H1 (cell line): ENCODE measurements at regions not wholly inside any gene's neighbourhood (a gene's known extent, or its start where the extent isn't known, plus 50 kb on each side); places are given as distances from the start of the nearest gene placed in this dataset.

Experiments used
- CEBPB ChIP-seq: IDR thresholded peaks from 2 replicates; pipeline ENCODE4 v1.6.1; 2012; ENCODE audit warnings: low read depth, low read length
- EP300 ChIP-seq, 2 experiments: IDR thresholded peaks; 1 replicate in 1 of 2; 2 replicates in 1 of 2; pipeline ENCODE4 v1.6.1; 2011 to 2012; ENCODE audit warnings: low read depth in 2 of 2, low read length in 2 of 2, mild to moderate bottlenecking in 2 of 2, borderline replicate concordance in 1 of 2, inconsistent platforms in 1 of 2, moderate library complexity in 1 of 2
- EZH2 ChIP-seq: fragments of 200-600 bp; sonication (generic); IDR thresholded peaks from 2 replicates; pipeline ENCODE4 v1.7.1; 2012; ENCODE audit warnings: low read depth, mild to moderate bottlenecking, moderate library complexity, low read length, inconsistent platforms; ENCODE audit not compliant: severe bottlenecking
- JUND ChIP-seq: IDR thresholded peaks from 2 replicates; pipeline ENCODE4 v1.6.1; 2011; ENCODE audit warnings: mild to moderate bottlenecking, improper control_type of control experiment, low read length
- NRF1 ChIP-seq: IDR thresholded peaks from 2 replicates; pipeline ENCODE4 v1.6.1; 2011; ENCODE audit warnings: mild to moderate bottlenecking, low read depth, low read length, improper control_type of control experiment
- POLR2A ChIP-seq, 2 experiments: IDR thresholded peaks; 1 replicate in 1 of 2; 2 replicates in 1 of 2; pipeline ENCODE4 v1.6.1; 2011; ENCODE audit warnings: low read depth in 2 of 2, low read length in 2 of 2, mild to moderate bottlenecking in 2 of 2; ENCODE audit errors: control extremely low read depth in 1 of 2
- TCF12 ChIP-seq: IDR thresholded peaks from 2 replicates; pipeline ENCODE4 v1.6.1; 2011; ENCODE audit warnings: low read depth, mild to moderate bottlenecking, low read length
- TF ChIP-seq, protein P1 (sequence below), 3 experiments: IDR thresholded peaks; 1 replicate in 2 of 3; 2 replicates in 1 of 3; pipeline versions ENCODE4 v1.5.1 to v1.6.1; 2011; ENCODE audit warnings: low read length in 3 of 3, mild to moderate bottlenecking in 3 of 3, inconsistent platforms in 2 of 3, low read depth in 1 of 3, moderate library complexity in 1 of 3; ENCODE audit not compliant: insufficient read depth in 1 of 3; ENCODE audit errors: control extremely low read depth in 1 of 3
- TF ChIP-seq, protein P2 (sequence below): IDR thresholded peaks from 2 replicates; pipeline ENCODE4 v1.6.1; 2012; ENCODE audit warnings: inconsistent platforms
- TF ChIP-seq, protein P3 (sequence below): IDR thresholded peaks from 2 replicates; pipeline ENCODE4 v1.6.1; 2012; ENCODE audit warnings: low read length, inconsistent platforms
- TF ChIP-seq, protein P4 (sequence below): fragments of 300-600 bp; sonication (generic); IDR thresholded peaks from 2 replicates; pipeline ENCODE4 v1.7.1; 2012; ENCODE audit warnings: low read length, moderate library complexity, mild to moderate bottlenecking, inconsistent platforms; ENCODE audit not compliant: insufficient replicate concordance

DNA sequence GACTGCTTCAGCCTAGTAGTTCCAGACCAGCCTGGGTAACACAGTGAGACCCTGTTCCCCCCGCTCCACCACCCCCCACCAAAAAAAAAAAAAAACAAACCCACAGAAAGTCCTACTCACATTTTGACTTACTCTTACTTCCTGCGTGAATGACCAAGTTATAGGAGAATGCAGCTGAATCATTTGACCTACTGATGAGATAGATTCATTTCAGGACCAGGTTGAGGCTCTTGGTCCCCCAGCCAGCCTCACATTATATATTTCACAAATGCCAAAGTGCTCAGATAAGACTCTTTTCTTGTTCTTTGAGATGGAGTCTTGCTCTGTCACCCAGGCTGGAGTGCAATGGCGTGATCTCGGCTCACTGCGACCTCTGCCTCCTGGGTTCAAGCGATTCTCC is 70.2 kb downstream of the KLF5 start:
- TF ChIP-seq NRF1 (no peak), EZH2 (no peak), CEBPB (no peak), TCF12 (no peak), POLR2A (IDR thresholded peaks at IDR 0.05; ENCODE audit: control extremely low read depth in 1 of 2, low read depth in 2 of 2, low read length in 2 of 2) (no peak), JUND (no peak), EP300 (IDR thresholded peaks at IDR 0.05; ENCODE audit: borderline replicate concordance in 1 of 2, low read depth in 2 of 2, low read length in 2 of 2) (no peak)
- TF ChIP-seq, protein P1, sequence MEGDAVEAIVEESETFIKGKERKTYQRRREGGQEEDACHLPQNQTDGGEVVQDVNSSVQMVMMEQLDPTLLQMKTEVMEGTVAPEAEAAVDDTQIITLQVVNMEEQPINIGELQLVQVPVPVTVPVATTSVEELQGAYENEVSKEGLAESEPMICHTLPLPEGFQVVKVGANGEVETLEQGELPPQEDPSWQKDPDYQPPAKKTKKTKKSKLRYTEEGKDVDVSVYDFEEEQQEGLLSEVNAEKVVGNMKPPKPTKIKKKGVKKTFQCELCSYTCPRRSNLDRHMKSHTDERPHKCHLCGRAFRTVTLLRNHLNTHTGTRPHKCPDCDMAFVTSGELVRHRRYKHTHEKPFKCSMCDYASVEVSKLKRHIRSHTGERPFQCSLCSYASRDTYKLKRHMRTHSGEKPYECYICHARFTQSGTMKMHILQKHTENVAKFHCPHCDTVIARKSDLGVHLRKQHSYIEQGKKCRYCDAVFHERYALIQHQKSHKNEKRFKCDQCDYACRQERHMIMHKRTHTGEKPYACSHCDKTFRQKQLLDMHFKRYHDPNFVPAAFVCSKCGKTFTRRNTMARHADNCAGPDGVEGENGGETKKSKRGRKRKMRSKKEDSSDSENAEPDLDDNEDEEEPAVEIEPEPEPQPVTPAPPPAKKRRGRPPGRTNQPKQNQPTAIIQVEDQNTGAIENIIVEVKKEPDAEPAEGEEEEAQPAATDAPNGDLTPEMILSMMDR (IDR thresholded peaks at IDR 0.05; ENCODE audit: control extremely low read depth in 1 of 3, insufficient read depth in 1 of 3, low read depth in 1 of 3, low read length in 3 of 3), result no peak
- TF ChIP-seq, protein P2, sequence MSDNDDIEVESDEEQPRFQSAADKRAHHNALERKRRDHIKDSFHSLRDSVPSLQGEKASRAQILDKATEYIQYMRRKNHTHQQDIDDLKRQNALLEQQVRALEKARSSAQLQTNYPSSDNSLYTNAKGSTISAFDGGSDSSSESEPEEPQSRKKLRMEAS, result no peak
- TF ChIP-seq, protein P3, sequence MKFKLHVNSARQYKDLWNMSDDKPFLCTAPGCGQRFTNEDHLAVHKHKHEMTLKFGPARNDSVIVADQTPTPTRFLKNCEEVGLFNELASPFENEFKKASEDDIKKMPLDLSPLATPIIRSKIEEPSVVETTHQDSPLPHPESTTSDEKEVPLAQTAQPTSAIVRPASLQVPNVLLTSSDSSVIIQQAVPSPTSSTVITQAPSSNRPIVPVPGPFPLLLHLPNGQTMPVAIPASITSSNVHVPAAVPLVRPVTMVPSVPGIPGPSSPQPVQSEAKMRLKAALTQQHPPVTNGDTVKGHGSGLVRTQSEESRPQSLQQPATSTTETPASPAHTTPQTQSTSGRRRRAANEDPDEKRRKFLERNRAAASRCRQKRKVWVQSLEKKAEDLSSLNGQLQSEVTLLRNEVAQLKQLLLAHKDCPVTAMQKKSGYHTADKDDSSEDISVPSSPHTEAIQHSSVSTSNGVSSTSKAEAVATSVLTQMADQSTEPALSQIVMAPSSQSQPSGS, result no peak
- TF ChIP-seq, protein P4, sequence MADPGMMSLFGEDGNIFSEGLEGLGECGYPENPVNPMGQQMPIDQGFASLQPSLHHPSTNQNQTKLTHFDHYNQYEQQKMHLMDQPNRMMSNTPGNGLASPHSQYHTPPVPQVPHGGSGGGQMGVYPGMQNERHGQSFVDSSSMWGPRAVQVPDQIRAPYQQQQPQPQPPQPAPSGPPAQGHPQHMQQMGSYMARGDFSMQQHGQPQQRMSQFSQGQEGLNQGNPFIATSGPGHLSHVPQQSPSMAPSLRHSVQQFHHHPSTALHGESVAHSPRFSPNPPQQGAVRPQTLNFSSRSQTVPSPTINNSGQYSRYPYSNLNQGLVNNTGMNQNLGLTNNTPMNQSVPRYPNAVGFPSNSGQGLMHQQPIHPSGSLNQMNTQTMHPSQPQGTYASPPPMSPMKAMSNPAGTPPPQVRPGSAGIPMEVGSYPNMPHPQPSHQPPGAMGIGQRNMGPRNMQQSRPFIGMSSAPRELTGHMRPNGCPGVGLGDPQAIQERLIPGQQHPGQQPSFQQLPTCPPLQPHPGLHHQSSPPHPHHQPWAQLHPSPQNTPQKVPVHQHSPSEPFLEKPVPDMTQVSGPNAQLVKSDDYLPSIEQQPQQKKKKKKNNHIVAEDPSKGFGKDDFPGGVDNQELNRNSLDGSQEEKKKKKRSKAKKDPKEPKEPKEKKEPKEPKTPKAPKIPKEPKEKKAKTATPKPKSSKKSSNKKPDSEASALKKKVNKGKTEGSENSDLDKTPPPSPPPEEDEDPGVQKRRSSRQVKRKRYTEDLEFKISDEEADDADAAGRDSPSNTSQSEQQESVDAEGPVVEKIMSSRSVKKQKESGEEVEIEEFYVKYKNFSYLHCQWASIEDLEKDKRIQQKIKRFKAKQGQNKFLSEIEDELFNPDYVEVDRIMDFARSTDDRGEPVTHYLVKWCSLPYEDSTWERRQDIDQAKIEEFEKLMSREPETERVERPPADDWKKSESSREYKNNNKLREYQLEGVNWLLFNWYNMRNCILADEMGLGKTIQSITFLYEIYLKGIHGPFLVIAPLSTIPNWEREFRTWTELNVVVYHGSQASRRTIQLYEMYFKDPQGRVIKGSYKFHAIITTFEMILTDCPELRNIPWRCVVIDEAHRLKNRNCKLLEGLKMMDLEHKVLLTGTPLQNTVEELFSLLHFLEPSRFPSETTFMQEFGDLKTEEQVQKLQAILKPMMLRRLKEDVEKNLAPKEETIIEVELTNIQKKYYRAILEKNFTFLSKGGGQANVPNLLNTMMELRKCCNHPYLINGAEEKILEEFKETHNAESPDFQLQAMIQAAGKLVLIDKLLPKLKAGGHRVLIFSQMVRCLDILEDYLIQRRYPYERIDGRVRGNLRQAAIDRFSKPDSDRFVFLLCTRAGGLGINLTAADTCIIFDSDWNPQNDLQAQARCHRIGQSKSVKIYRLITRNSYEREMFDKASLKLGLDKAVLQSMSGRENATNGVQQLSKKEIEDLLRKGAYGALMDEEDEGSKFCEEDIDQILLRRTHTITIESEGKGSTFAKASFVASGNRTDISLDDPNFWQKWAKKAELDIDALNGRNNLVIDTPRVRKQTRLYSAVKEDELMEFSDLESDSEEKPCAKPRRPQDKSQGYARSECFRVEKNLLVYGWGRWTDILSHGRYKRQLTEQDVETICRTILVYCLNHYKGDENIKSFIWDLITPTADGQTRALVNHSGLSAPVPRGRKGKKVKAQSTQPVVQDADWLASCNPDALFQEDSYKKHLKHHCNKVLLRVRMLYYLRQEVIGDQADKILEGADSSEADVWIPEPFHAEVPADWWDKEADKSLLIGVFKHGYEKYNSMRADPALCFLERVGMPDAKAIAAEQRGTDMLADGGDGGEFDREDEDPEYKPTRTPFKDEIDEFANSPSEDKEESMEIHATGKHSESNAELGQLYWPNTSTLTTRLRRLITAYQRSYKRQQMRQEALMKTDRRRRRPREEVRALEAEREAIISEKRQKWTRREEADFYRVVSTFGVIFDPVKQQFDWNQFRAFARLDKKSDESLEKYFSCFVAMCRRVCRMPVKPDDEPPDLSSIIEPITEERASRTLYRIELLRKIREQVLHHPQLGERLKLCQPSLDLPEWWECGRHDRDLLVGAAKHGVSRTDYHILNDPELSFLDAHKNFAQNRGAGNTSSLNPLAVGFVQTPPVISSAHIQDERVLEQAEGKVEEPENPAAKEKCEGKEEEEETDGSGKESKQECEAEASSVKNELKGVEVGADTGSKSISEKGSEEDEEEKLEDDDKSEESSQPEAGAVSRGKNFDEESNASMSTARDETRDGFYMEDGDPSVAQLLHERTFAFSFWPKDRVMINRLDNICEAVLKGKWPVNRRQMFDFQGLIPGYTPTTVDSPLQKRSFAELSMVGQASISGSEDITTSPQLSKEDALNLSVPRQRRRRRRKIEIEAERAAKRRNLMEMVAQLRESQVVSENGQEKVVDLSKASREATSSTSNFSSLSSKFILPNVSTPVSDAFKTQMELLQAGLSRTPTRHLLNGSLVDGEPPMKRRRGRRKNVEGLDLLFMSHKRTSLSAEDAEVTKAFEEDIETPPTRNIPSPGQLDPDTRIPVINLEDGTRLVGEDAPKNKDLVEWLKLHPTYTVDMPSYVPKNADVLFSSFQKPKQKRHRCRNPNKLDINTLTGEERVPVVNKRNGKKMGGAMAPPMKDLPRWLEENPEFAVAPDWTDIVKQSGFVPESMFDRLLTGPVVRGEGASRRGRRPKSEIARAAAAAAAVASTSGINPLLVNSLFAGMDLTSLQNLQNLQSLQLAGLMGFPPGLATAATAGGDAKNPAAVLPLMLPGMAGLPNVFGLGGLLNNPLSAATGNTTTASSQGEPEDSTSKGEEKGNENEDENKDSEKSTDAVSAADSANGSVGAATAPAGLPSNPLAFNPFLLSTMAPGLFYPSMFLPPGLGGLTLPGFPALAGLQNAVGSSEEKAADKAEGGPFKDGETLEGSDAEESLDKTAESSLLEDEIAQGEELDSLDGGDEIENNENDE, result no peak
